ENCODE measurements at regions not wholly inside any gene's neighbourhood (a gene's known extent, or its start where the extent isn't known, plus 50 kb on each side); places are given as distances from the start of the nearest gene placed in this dataset.

DNA sequence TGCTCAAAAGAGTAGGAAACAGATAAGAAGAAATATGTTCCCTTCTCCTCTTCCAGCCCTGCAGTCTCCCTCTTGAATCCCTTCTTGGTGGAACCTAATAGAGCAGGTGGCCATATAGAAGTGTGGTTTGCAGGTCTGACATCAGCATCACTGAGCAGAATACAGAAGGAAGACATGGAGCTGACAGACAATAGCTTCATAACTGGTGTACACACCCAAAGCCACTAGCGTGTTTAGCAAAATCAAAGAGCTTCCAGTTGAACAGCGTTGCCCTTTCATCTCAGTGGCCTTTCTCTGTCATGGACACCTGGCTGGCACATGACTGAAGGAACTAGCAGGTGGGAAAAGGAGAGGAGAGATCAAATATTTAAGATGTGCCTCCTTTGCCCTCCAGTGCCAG is 245.5 kb downstream of the BAMBI start:
- TF ChIP-seq, protein P1, sequence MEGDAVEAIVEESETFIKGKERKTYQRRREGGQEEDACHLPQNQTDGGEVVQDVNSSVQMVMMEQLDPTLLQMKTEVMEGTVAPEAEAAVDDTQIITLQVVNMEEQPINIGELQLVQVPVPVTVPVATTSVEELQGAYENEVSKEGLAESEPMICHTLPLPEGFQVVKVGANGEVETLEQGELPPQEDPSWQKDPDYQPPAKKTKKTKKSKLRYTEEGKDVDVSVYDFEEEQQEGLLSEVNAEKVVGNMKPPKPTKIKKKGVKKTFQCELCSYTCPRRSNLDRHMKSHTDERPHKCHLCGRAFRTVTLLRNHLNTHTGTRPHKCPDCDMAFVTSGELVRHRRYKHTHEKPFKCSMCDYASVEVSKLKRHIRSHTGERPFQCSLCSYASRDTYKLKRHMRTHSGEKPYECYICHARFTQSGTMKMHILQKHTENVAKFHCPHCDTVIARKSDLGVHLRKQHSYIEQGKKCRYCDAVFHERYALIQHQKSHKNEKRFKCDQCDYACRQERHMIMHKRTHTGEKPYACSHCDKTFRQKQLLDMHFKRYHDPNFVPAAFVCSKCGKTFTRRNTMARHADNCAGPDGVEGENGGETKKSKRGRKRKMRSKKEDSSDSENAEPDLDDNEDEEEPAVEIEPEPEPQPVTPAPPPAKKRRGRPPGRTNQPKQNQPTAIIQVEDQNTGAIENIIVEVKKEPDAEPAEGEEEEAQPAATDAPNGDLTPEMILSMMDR (IDR thresholded peaks at IDR 0.05): no peak
- no peak for TF ChIP-seq POLR2A (IDR thresholded peaks at IDR 0.05)

Data from esophagus squamous epithelium (tissue), 4 donors.